GM18907 (cell line): ENCODE measurements at regions not wholly inside any gene's neighbourhood (a gene's known extent, or its start where the extent isn't known, plus 50 kb on each side); places are given as distances from the start of the nearest gene placed in this dataset.
"Not testable (repeated sequence)": the region's sequence is repeated elsewhere in the genome, so short reads cannot be mapped to it uniquely, and the experiment has no call there.

Source experiments
- ATAC-seq: cut with Tn5 transposase; IDR thresholded peaks from one replicate; pipeline ENCODE4 v1.9.1; 2021; ENCODE audit warnings: mild to moderate bottlenecking, moderate library complexity; ENCODE audit not compliant: unreplicated experiment

DNA sequence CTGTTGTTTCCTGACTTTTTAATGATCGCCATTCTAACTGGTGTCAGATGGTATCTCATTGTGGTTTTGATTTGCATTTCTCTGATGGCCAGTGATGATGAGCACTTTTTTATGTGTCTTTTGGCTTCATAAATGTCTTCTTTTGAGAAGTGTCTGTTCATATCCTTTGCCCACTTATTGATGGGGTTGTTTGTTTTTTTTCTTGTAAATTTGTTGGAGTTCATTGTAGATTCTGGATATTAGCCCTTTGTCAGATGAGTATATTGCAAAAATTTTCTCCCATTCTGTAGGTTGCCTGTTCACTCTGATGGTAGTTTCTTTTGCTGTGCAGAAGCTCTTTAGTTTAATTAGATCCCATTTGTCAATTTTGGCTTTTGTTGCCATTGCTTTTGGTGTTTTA lies 1378.7 kb downstream of the FSCB start:
- not testable (repeated sequence) for ATAC-seq

DNA sequence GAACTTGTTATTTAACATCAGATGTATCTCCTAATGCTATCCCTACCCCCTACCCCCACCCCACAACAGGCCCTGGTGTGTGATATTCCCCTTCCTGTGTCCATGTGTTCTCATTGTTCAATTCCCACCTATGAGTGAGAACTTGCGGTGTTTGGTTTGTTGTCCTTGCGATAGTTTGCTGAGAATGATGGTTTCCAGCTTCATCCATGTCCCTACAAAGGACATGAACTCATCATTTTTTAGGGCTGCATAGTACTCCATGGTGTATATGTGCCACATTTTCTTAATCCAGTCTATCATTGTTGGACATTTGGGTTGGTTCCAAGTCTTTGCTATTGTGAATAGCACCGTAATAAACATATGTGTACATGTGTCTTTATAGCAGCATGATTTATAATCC lies 1379.2 kb downstream of the FSCB start:
- ATAC-seq: not testable (repeated sequence)

DNA sequence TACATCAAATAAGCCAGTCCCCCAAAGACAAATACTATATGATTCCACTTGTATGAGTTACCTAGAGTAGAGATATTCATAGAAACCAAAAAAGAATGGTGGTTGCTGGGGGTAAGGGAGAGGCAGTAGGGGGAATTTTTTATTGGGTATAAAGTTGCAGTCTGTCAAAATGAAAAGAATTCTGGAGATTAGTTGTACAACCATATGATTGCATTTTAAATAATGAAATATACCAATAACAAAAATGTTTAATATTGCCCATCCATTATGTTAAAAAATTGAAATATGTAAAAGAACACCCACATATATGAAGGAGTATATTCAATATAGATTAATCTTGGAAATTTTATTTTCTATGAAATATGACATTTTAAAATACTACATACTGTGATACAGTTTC lies 1383.5 kb downstream of the FSCB start:
- no peak for ATAC-seq

GRCh38 chr14:43119672-43120071 lies 1387.4 kb downstream of the FSCB start:
- no peak for ATAC-seq

GRCh38 chr14:43116341-43116740 lies 1390.7 kb downstream of the FSCB start:
- ATAC-seq: no peak

GRCh38 chr14:43105305-43105704 lies 1401.8 kb downstream of the FSCB start:
- ATAC-seq: no peak

DNA sequence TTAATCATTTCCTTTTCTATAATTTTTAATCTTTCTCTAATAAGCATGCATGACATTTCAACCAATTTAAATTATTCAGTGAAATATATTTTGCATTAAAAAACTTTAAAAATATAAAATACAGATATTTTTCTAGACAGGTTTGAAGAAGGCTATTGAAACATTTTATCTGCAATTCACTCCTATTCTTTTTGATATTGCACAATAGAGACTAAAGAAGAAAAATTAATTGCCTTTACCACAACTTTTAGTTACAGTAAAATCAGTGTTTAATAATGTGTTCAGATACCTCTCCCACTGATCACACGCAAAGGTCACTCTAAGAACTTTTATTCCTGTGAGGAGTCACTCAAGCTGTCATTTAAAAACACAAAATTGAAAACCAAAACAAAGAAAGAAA lies 1416.7 kb downstream of the FSCB start:
- no peak for ATAC-seq

- ATAC-seq: no peak
These were observed 1419.4 kb downstream of the FSCB start for GRCh38 chr14:43087666-43088065.

- no peak for ATAC-seq
These were observed 1421.3 kb downstream of the FSCB start for GRCh38 chr14:43085819-43086218.

DNA sequence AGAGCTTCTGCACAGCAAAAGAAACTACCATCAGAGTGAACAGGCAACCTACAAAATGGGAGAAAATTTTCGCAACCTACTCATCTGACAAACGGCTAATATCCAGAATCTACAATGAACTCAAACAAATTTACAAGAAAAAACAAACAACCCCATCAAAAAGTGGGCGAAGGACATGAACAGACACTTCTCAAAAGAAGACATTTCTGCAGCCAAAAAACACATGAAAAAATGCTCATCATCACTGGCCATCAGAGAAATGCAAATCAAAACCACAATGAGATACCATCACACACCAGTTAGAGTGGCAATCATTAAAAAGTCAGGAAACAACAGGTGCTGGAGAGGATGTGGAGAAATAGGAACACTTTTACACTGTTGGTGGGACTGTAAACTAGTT lies 1439.7 kb downstream of the FSCB start:
- ATAC-seq: not testable (repeated sequence)

DNA sequence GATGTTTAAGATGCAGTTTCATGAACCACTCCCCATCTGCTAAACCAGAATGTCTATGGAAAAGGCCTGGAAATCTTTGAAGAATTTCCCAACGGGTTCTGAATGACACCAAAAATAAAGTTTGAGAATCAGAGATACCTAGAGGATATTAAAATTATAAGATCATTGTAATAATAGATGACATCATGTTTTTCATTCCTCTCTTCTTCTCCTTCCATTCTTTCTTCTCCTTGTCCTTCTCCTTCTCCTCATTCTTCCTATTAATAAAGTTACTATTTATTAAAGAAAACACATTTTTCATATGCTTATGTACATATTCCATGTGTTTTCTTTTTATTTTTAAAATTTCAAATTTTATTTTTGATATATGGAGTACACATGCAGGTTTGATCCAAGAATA lies 1449.4 kb downstream of the LRFN5 start:
- ATAC-seq: no peak

- ATAC-seq: no peak
These were observed 1446.2 kb downstream of the LRFN5 start for GRCh38 chr14:43052897-43053296.

- no peak for ATAC-seq
These were observed 1437.2 kb downstream of the LRFN5 start for GRCh38 chr14:43043850-43044249.

GRCh38 chr14:43042408-43042807 lies 1435.7 kb downstream of the LRFN5 start:
- no peak for ATAC-seq

- ATAC-seq: no peak
These were observed 1435.3 kb downstream of the LRFN5 start for GRCh38 chr14:43041976-43042375.

DNA sequence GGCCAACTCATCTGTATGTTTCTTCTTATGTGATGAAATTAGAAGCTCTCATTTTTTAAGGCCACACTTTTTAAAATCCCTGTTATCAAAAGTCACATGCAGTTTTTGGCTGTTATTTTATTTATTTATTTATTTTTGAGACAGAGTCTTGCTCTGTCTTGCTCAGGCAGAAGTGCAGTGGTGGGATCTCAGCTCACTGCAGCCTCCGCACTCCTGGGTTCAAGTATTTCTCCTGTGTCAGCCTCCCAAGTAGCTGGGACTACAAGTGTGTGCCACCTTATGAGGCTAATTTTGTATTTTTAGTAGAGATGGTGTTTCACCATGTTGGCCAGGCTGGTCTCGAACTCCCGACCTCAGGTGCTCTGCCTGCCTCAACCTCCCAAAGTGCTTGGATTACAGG lies 1434.5 kb downstream of the LRFN5 start:
- no peak for ATAC-seq

DNA sequence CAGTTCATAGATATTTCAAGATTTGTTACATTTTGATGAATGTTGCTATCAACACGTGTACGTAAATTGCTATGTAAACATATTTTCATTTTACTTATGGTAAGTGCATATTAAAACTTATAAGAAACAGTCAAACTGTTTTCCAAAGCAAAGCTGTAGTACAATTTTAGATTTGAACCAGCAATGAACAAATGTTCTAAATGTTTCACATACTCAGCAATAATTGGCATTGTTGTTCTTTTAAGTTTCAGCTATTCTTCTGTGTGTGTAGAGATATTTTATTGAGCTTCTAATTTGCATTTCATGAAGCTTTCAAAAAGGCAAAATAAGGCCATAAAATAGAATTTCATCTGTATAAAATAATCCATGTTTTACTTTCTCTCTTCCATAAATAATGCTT lies 1433.2 kb downstream of the LRFN5 start:
- no peak for ATAC-seq

GRCh38 chr14:43031598-43031997 lies 1424.9 kb downstream of the LRFN5 start:
- no peak for ATAC-seq

DNA sequence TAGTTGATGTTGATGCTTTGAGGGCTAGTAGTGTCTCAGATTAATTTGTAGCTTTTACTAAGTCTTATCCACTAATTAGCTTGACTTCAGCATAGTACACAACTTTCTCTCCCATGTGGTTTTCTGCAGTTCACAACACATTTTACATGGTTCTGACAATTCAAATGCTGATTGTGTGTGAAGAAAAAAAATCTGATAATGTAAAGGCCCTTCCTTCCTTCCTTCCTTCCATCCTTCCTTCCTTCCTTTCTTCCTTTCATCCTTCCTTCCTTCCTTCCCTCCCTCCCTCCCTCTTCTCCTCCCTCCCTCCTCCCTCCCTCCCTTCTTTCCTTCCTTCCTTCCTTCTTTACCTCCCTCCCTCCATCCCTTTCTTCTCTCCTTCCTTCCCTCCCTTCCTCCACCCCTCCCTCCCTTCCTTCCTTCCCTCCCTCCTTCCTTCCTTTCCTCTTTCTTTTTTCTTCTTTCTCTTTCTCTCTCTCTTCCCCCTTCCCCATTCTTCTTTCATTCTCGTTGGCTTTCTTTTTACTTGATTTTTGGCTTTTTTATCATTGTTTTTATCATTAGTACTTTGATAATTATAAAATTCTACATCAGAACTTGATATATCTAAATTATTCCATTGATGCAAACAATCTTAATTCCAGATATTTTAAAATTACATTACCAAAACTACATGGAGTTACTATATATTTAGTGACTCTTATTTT lies 1415.6 kb downstream of the LRFN5 start:
- no peak for ATAC-seq

- ATAC-seq: no peak
These were observed 1413.2 kb downstream of the LRFN5 start for GRCh38 chr14:43019826-43020225.

DNA sequence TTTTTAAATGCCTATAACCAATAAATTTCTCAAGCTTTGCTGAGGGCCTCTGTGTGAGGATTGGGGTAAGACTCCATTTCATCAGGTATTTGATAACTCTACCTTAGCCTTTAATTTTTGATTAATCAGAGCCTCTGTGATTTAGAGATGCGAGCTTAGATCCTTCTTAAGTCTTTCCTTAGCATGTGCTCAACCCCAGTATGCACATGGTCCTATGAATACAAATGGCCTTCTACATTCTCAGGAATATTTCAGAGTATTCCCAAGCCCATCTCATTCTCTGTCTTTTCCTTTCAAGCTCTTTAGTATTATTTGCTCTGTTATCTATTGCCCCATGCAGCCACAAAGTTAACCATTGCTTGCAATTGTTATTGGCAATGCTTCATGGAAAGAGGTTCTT lies 1407.7 kb downstream of the LRFN5 start:
- ATAC-seq: no peak

GRCh38 chr14:43012817-43013216 lies 1406.1 kb downstream of the LRFN5 start:
- no peak for ATAC-seq

GRCh38 chr14:43005807-43006206 lies 1399.1 kb downstream of the LRFN5 start:
- no peak for ATAC-seq
